ENCODE measurements at regions not wholly inside any gene's neighbourhood (a gene's known extent, or its start where the extent isn't known, plus 50 kb on each side); places are given as distances from the start of the nearest gene placed in this dataset.

DNA sequence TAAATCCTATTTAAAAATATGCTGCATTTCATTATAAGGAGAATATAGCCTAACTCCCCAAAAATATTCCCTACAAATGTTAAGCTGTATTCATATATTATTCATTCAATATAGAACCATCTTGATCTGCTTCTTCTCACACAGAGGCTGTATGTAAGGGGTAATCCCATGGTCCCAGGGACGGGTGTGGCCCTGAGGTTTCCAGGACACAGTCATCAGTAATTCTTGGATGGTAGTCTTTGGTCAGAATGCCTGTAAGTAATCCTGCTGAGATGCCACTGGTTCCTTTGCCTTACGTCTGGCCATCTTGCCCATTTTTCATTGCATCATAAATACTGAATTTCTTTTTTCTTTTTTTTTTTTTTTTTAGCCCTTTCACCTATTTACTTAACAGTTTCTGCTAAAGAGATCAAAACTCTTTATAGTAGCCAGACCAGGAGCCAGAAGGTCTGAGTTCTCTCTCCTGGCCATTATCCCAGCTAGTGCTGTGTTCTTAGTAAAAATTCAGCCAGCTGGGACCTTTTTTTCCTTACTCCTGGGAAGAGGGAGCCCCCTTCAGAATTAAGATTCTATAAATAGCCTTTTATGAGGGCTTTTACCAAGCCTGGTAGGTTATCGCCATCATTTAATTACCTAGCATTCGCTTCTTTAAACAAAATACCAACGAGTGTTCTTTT lies 134.9 kb downstream of the SOX11 start:
- no peak overlapping the region for H3K4me3 Mint-ChIP-seq
- ATAC-seq (replicated peaks in 1 of 4), result no peak
- H3K27me3 Mint-ChIP-seq, result no peaks in the 10 kb centered on the region
- no peaks in the 10 kb centered on the region for H3K4me1 Mint-ChIP-seq
- CTCF ChIA-PET, result no interaction called here
- POLR2A ChIA-PET, result no interaction called here
- Histone ChIP-seq H3K27ac (ENCODE audit: low read length) (no peak overlapping the region), H3K4me1 (ENCODE audit: control insufficient read depth in 1 of 2, extremely low read depth in 1 of 2, insufficient read depth in 2 of 2, low read length in 2 of 2) (no peaks in the 10 kb centered on the region), H3K9me3 (no peaks in the 10 kb centered on the region), H3K27me3 (replicated peaks in 1 of 2; ENCODE audit: control insufficient read depth in 2 of 2, extremely low read depth in 1 of 2, insufficient read depth in 2 of 2, low read length in 1 of 2) (no peaks in the 10 kb centered on the region), H3K36me3 (ENCODE audit: control insufficient read depth in 2 of 2, extremely low read depth in 1 of 2, insufficient read depth in 1 of 2, low read length in 1 of 2) (no peaks in the 10 kb centered on the region), H3K4me3 (ENCODE audit: control insufficient read depth in 1 of 2, extremely low read depth in 1 of 2, low read length in 1 of 2) (no peak overlapping the region)
- WGBS (ENCODE audit: insufficient coverage), result no CpG with 5 or more reads among the region's 5 CpGs
- DNase-seq, result no peak
- no peaks in the 10 kb centered on the region for H3K36me3 Mint-ChIP-seq
- no peak overlapping the region for H3K27ac Mint-ChIP-seq
- peaks cover 2 to 15% (median 9%) of the 10 kb centered on the region in 3 donors for H3K9me3 Mint-ChIP-seq

GRCh38 chr2:5834501-5834900 lies 142.3 kb downstream of the SOX11 start:
- Histone ChIP-seq H3K9me3 (no peaks in the 10 kb centered on the region), H3K27me3 (replicated peaks in 1 of 2; ENCODE audit: control insufficient read depth in 2 of 2, extremely low read depth in 1 of 2, insufficient read depth in 2 of 2, low read length in 1 of 2) (no peaks in the 10 kb centered on the region), H3K4me1 (ENCODE audit: control insufficient read depth in 1 of 2, extremely low read depth in 1 of 2, insufficient read depth in 2 of 2, low read length in 2 of 2) (no peaks in the 10 kb centered on the region), H3K36me3 (ENCODE audit: control insufficient read depth in 2 of 2, extremely low read depth in 1 of 2, insufficient read depth in 1 of 2, low read length in 1 of 2) (no peaks in the 10 kb centered on the region), H3K27ac (ENCODE audit: low read length) (no peak overlapping the region), H3K4me3 (ENCODE audit: control insufficient read depth in 1 of 2, extremely low read depth in 1 of 2, low read length in 1 of 2) (no peak overlapping the region)
- H3K36me3 Mint-ChIP-seq, result no peaks in the 10 kb centered on the region
- H3K4me1 Mint-ChIP-seq, result no peaks in the 10 kb centered on the region
- ATAC-seq (replicated peaks in 1 of 4), result no peak
- H3K27ac Mint-ChIP-seq, result no peak overlapping the region
- peaks cover 5 to 9% (median 7%) of the 10 kb centered on the region in 3 donors for H3K9me3 Mint-ChIP-seq
- no peak overlapping the region for H3K4me3 Mint-ChIP-seq
- no peak for DNase-seq
- ChIA-PET POLR2A (no interaction called here), CTCF (no interaction called here)
- H3K27me3 Mint-ChIP-seq, result no peaks in the 10 kb centered on the region
- no CpG with 5 or more reads among the region's 4 CpGs for whole genome bisulfite sequencing (ENCODE audit: insufficient coverage)

- Histone ChIP-seq H3K4me1 (ENCODE audit: control insufficient read depth in 1 of 2, extremely low read depth in 1 of 2, insufficient read depth in 2 of 2, low read length in 2 of 2) (no peaks in the 10 kb centered on the region), H3K36me3 (ENCODE audit: control insufficient read depth in 2 of 2, extremely low read depth in 1 of 2, insufficient read depth in 1 of 2, low read length in 1 of 2) (no peaks in the 10 kb centered on the region), H3K27ac (ENCODE audit: low read length) (no peak overlapping the region), H3K9me3 (no peaks in the 10 kb centered on the region), H3K4me3 (ENCODE audit: control insufficient read depth in 1 of 2, extremely low read depth in 1 of 2, low read length in 1 of 2) (no peak overlapping the region), H3K27me3 (replicated peaks in 1 of 2; ENCODE audit: control insufficient read depth in 2 of 2, extremely low read depth in 1 of 2, insufficient read depth in 2 of 2, low read length in 1 of 2) (no peaks in the 10 kb centered on the region)
- Mint-ChIP-seq H3K4me1 (no peaks in the 10 kb centered on the region), H3K9me3 (peaks cover 3 to 5% (median 4%) of the 10 kb centered on the region in 3 donors), H3K27ac (no peak overlapping the region), H3K27me3 (no peaks in the 10 kb centered on the region), H3K4me3 (no peak overlapping the region), H3K36me3 (no peaks in the 10 kb centered on the region)
- DNase-seq (no peak), ATAC-seq (replicated peaks in 1 of 4) (no peak)
- ChIA-PET POLR2A (no interaction called here), CTCF (no interaction called here)
- 60% methylated on average over 1 of the region's 7 CpGs for WGBS (ENCODE audit: insufficient coverage)
These were observed 147.4 kb downstream of the SOX11 start for GRCh38 chr2:5839550-5839949.

GRCh38 chr2:5841126-5841525 lies 148.9 kb downstream of the SOX11 start:
- WGBS (ENCODE audit: insufficient coverage), result 60% methylated on average over 1 of the region's 2 CpGs
- POLR2A ChIA-PET, result no interaction called here
- CTCF ChIA-PET, result no interaction called here
- DNase-seq, result no peak
- no peaks in the 10 kb centered on the region for H3K4me1 Mint-ChIP-seq
- H3K4me3 ChIP-seq (ENCODE audit: control insufficient read depth in 1 of 2, extremely low read depth in 1 of 2, low read length in 1 of 2), result no peak overlapping the region
- no peaks in the 10 kb centered on the region for H3K27me3 Mint-ChIP-seq
- H3K4me3 Mint-ChIP-seq, result no peak overlapping the region
- no peaks in the 10 kb centered on the region for H3K4me1 ChIP-seq (ENCODE audit: control insufficient read depth in 1 of 2, extremely low read depth in 1 of 2, insufficient read depth in 2 of 2, low read length in 2 of 2)
- no peak overlapping the region for H3K27ac ChIP-seq (ENCODE audit: low read length)
- H3K9me3 Mint-ChIP-seq, result peaks cover 3 to 7% (median 5%) of the 10 kb centered on the region in 3 donors
- no peaks in the 10 kb centered on the region for H3K27me3 ChIP-seq (replicated peaks in 1 of 2; ENCODE audit: control insufficient read depth in 2 of 2, extremely low read depth in 1 of 2, insufficient read depth in 2 of 2, low read length in 1 of 2)
- no peaks in the 10 kb centered on the region for H3K36me3 ChIP-seq (ENCODE audit: control insufficient read depth in 2 of 2, extremely low read depth in 1 of 2, insufficient read depth in 1 of 2, low read length in 1 of 2)
- ATAC-seq (replicated peaks in 1 of 4), result no peak
- H3K36me3 Mint-ChIP-seq, result no peaks in the 10 kb centered on the region
- no peak overlapping the region for H3K27ac Mint-ChIP-seq
- no peaks in the 10 kb centered on the region for H3K9me3 ChIP-seq

DNA sequence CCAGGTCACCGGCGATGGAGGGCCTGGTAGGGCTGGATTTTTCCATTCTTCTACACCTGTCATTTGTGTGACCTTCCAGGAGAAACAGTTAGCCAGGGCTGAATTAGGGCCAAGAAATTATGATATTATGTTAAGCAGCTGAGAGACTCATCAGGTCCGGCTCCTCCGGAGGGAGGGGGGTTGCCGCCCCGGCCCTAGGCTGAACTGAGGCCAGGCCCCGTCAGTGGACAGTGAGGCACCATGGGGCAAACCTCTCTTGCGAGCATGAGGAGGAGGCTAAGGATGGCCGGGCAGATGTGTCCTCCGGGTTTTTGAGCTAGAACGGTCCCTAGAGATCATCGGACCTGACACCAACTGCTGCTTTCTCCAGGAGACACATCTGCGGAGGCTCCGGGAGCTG lies 150.1 kb downstream of the SOX11 start:
- DNase-seq (no peak), ATAC-seq (replicated peaks in 1 of 4) (no peak)
- ChIA-PET CTCF (no interaction called here), POLR2A (no interaction called here)
- Mint-ChIP-seq H3K4me1 (no peaks in the 10 kb centered on the region), H3K9me3 (peaks cover 5 to 11% (median 8%) of the 10 kb centered on the region in 3 donors), H3K27me3 (no peaks in the 10 kb centered on the region), H3K27ac (no peak overlapping the region), H3K4me3 (no peak overlapping the region), H3K36me3 (no peaks in the 10 kb centered on the region)
- H3K27ac ChIP-seq (ENCODE audit: low read length), result no peak overlapping the region
- H3K4me1 ChIP-seq (ENCODE audit: control insufficient read depth in 1 of 2, extremely low read depth in 1 of 2, insufficient read depth in 2 of 2, low read length in 2 of 2), result no peaks in the 10 kb centered on the region
- no peaks in the 10 kb centered on the region for H3K9me3 ChIP-seq
- H3K36me3 ChIP-seq (ENCODE audit: control insufficient read depth in 2 of 2, extremely low read depth in 1 of 2, insufficient read depth in 1 of 2, low read length in 1 of 2), result no peaks in the 10 kb centered on the region
- no peaks in the 10 kb centered on the region for H3K27me3 ChIP-seq (replicated peaks in 1 of 2; ENCODE audit: control insufficient read depth in 2 of 2, extremely low read depth in 1 of 2, insufficient read depth in 2 of 2, low read length in 1 of 2)
- H3K4me3 ChIP-seq (ENCODE audit: control insufficient read depth in 1 of 2, extremely low read depth in 1 of 2, low read length in 1 of 2), result no peak overlapping the region
- 94% methylated on average over 10 of the region's 14 CpGs for WGBS (ENCODE audit: insufficient coverage)

GRCh38 chr2:5845798-5846330 lies 153.7 kb downstream of the SOX11 start:
- WGBS (ENCODE audit: insufficient coverage), result 63% methylated on average over 5 of the region's 6 CpGs
- H3K4me3 Mint-ChIP-seq, result no peak overlapping the region

GRCh38 chr2:5846881-5847280 lies 154.7 kb downstream of the SOX11 start:
- H3K27ac ChIP-seq (ENCODE audit: low read length), result no peak overlapping the region
- H3K9me3 ChIP-seq, result no peaks in the 10 kb centered on the region
- H3K4me3 ChIP-seq (ENCODE audit: control insufficient read depth in 1 of 2, extremely low read depth in 1 of 2, low read length in 1 of 2), result no peak overlapping the region
- DNase-seq (no peak), ATAC-seq (replicated peaks in 1 of 4) (no peak)
- H3K27me3 Mint-ChIP-seq, result no peaks in the 10 kb centered on the region
- CTCF ChIA-PET, result no interaction called here
- no peak overlapping the region for H3K27ac Mint-ChIP-seq
- no peak overlapping the region for H3K4me3 Mint-ChIP-seq
- H3K9me3 Mint-ChIP-seq, result peaks cover 3 to 15% (median 5%) of the 10 kb centered on the region in 3 donors
- H3K36me3 ChIP-seq (ENCODE audit: control insufficient read depth in 2 of 2, extremely low read depth in 1 of 2, insufficient read depth in 1 of 2, low read length in 1 of 2), result no peaks in the 10 kb centered on the region
- POLR2A ChIA-PET, result no interaction called here
- no peaks in the 10 kb centered on the region for H3K4me1 ChIP-seq (ENCODE audit: control insufficient read depth in 1 of 2, extremely low read depth in 1 of 2, insufficient read depth in 2 of 2, low read length in 2 of 2)
- H3K4me1 Mint-ChIP-seq, result no peaks in the 10 kb centered on the region
- 83% methylated on average over 6 of the region's 7 CpGs for WGBS (ENCODE audit: insufficient coverage)
- H3K27me3 ChIP-seq (replicated peaks in 1 of 2; ENCODE audit: control insufficient read depth in 2 of 2, extremely low read depth in 1 of 2, insufficient read depth in 2 of 2, low read length in 1 of 2), result no peaks in the 10 kb centered on the region
- H3K36me3 Mint-ChIP-seq, result no peaks in the 10 kb centered on the region

More at GRCh38 chr2:5845798-5846330, 153.7 kb downstream of the SOX11 start:
- H3K27ac Mint-ChIP-seq, result no peak overlapping the region
- Histone ChIP-seq H3K27ac (ENCODE audit: low read length) (no peak overlapping the region), H3K9me3 (no peaks in the 10 kb centered on the region), H3K4me3 (ENCODE audit: control insufficient read depth in 1 of 2, extremely low read depth in 1 of 2, low read length in 1 of 2) (no peak overlapping the region), H3K36me3 (ENCODE audit: control insufficient read depth in 2 of 2, extremely low read depth in 1 of 2, insufficient read depth in 1 of 2, low read length in 1 of 2) (no peaks in the 10 kb centered on the region), H3K27me3 (replicated peaks in 1 of 2; ENCODE audit: control insufficient read depth in 2 of 2, extremely low read depth in 1 of 2, insufficient read depth in 2 of 2, low read length in 1 of 2) (no peaks in the 10 kb centered on the region), H3K4me1 (ENCODE audit: control insufficient read depth in 1 of 2, extremely low read depth in 1 of 2, insufficient read depth in 2 of 2, low read length in 2 of 2) (no peaks in the 10 kb centered on the region)
- DNase-seq (no peak), ATAC-seq (replicated peaks in 1 of 4) (no peak)
- no peaks in the 10 kb centered on the region for H3K36me3 Mint-ChIP-seq
- peaks cover 3 to 15% (median 8%) of the 10 kb centered on the region in 3 donors for H3K9me3 Mint-ChIP-seq
- CTCF ChIA-PET, result no interaction called here
- H3K4me1 Mint-ChIP-seq, result no peaks in the 10 kb centered on the region
- no peaks in the 10 kb centered on the region for H3K27me3 Mint-ChIP-seq
- POLR2A ChIA-PET, result no interaction called here
